NT2/D1 (cell line): ENCODE measurements at regions not wholly inside any gene's neighbourhood (a gene's known extent, or its start where the extent isn't known, plus 50 kb on each side); places are given as distances from the start of the nearest gene placed in this dataset.

ENCODE experiments used
- SUZ12 ChIP-seq: IDR thresholded peaks from 2 replicates; pipeline ENCODE4 v1.6.1; 2011; ENCODE audit not compliant: insufficient read length, insufficient read depth; ENCODE audit errors: extremely low read depth
- YY1 ChIP-seq: IDR thresholded peaks from 2 replicates; pipeline ENCODE4 v1.6.1; 2011; ENCODE audit not compliant: insufficient read length, insufficient read depth
- ZNF274 ChIP-seq: IDR thresholded peaks from 2 replicates; pipeline ENCODE4 v1.6.1; 2011; ENCODE audit warnings: mild to moderate bottlenecking, low read depth, low read length

- no peak for TF ChIP-seq YY1
- no peak for TF ChIP-seq ZNF274
- no peak for TF ChIP-seq SUZ12
Observed at GRCh38 chr12:33562401-33562800, 122.8 kb upstream of the SYT10 start.
